HEK293 (cell line): ENCODE measurements at regions not wholly inside any gene's neighbourhood (a gene's known extent, or its start where the extent isn't known, plus 50 kb on each side); places are given as distances from the start of the nearest gene placed in this dataset.

Source experiments
- CTCF ChIA-PET: fragments of 350-600 bp; formaldehyde crosslinking; extraction: SDS; loops from one replicate; lab custom pipeline; 2021; ENCODE audit warnings: antibody characterized with exemption; lab: Yijun Ruan, JAX
- POLR2A ChIA-PET: fragments of 300-600 bp; formaldehyde crosslinking; extraction: SDS; loops from one replicate; lab custom pipeline; 2020; ENCODE audit warnings: antibody characterized with exemption, inconsistent platforms; lab: Yijun Ruan, JAX
- H3K27ac ChIP-seq: fragments of 200-500 bp; sonication (Bioruptor generic); 2 replicates; pipeline ENCODE4 v1.5.1; 2014; ENCODE audit warnings: low read depth, low read length, control low read depth, inconsistent platforms; ENCODE audit errors: extremely low read depth
- H3K36me3 ChIP-seq, 2 experiments: fragments of 200-500 bp in 1 of 2; sonication (Bioruptor generic) in 1 of 2; 1 replicate in 1 of 2; 2 replicates in 1 of 2; pipeline ENCODE4 v1.5.1; 2014 to 2017; ENCODE audit warnings: inconsistent platforms in 2 of 2, low read length in 2 of 2; ENCODE audit not compliant: control insufficient read depth in 2 of 2, insufficient read depth in 1 of 2
- H3K4me1 ChIP-seq: fragments of 200-500 bp; sonication (Bioruptor generic); 2 replicates; pipeline ENCODE4 v1.5.1; 2014; ENCODE audit warnings: mild to moderate bottlenecking, low read length, inconsistent platforms; ENCODE audit not compliant: control insufficient read depth, insufficient read depth
- H3K4me3 ChIP-seq: 2 replicates; pipeline ENCODE4 v1.5.1; 2011; ENCODE audit warnings: low read depth, mild to moderate bottlenecking, control low read depth, low read length, moderate library complexity
- H3K9me3 ChIP-seq: fragments of 200-500 bp; sonication (Bioruptor generic); 2 replicates; pipeline ENCODE4 v1.5.1; 2014; ENCODE audit warnings: low read depth, low read length, inconsistent platforms; ENCODE audit not compliant: control insufficient read depth, insufficient read depth
- GLIS2 ChIP-seq: fragments of 450-650 bp; formaldehyde crosslinking; IDR thresholded peaks from 2 replicates; pipeline ENCODE4 v1.5.1; 2016; ENCODE audit warnings: missing biosample characterization, missing genetic modification characterization
- KLF1 ChIP-seq: fragments of 450-650 bp; formaldehyde crosslinking; IDR thresholded peaks from 2 replicates; pipeline ENCODE4 v1.5.1; 2016; ENCODE audit warnings: missing biosample characterization, missing genetic modification characterization
- KLF7 ChIP-seq: fragments of 450-650 bp; formaldehyde crosslinking; IDR thresholded peaks from 2 replicates; pipeline ENCODE4 v1.5.1; 2016; ENCODE audit warnings: missing biosample characterization, missing genetic modification characterization, borderline replicate concordance
- PRDM6 ChIP-seq: fragments of 450-650 bp; formaldehyde crosslinking; IDR thresholded peaks from 2 replicates; pipeline ENCODE4 v1.5.1; 2017; ENCODE audit warnings: missing biosample characterization, missing genetic modification characterization
- SP3 ChIP-seq: fragments of 450-650 bp; formaldehyde crosslinking; IDR thresholded peaks from 2 replicates; pipeline ENCODE4 v1.5.1; 2016; ENCODE audit warnings: missing biosample characterization, missing genetic modification characterization
- ZBTB20 ChIP-seq: fragments of 450-650 bp; formaldehyde crosslinking; IDR thresholded peaks from 2 replicates; pipeline ENCODE4 v1.5.1; 2016; ENCODE audit warnings: missing biosample characterization, missing genetic modification characterization
- ZBTB48 ChIP-seq: fragments of 450-650 bp; formaldehyde crosslinking; IDR thresholded peaks from 2 replicates; pipeline ENCODE4 v1.5.1; 2016; ENCODE audit warnings: missing biosample characterization, missing genetic modification characterization
- ZBTB7A ChIP-seq: fragments of 450-650 bp; formaldehyde crosslinking; IDR thresholded peaks from 2 replicates; pipeline ENCODE4 v1.5.1; 2016; ENCODE audit warnings: low read depth, missing biosample characterization, missing genetic modification characterization
- ZNF138 ChIP-seq: fragments of 450-650 bp; formaldehyde crosslinking; IDR thresholded peaks from 2 replicates; pipeline ENCODE4 v1.5.1; 2016; ENCODE audit warnings: missing biosample characterization, missing genetic modification characterization, borderline replicate concordance
- ZNF221 ChIP-seq: fragments of 450-650 bp; formaldehyde crosslinking; IDR thresholded peaks from 2 replicates; pipeline ENCODE4 v1.5.1; 2017; ENCODE audit warnings: missing biosample characterization, missing genetic modification characterization, borderline replicate concordance
- ZNF280C ChIP-seq: fragments of 450-650 bp; formaldehyde crosslinking; IDR thresholded peaks from 2 replicates; pipeline ENCODE4 v1.5.1; 2016; ENCODE audit warnings: missing biosample characterization, missing genetic modification characterization
- ZNF292 ChIP-seq: fragments of 450-650 bp; formaldehyde crosslinking; IDR thresholded peaks from 2 replicates; pipeline ENCODE4 v1.5.1; 2016; ENCODE audit warnings: low read depth, missing biosample characterization, missing genetic modification characterization, borderline replicate concordance
- ZNF324 ChIP-seq: fragments of 450-650 bp; formaldehyde crosslinking; IDR thresholded peaks from 2 replicates; pipeline ENCODE4 v1.5.1; 2016; ENCODE audit warnings: missing biosample characterization, missing genetic modification characterization
- ZNF510 ChIP-seq: fragments of 450-650 bp; formaldehyde crosslinking; IDR thresholded peaks from 2 replicates; pipeline ENCODE4 v1.5.1; 2018; ENCODE audit warnings: mild to moderate bottlenecking, missing genetic modification characterization, missing biosample characterization; ENCODE audit not compliant: insufficient replicate concordance
- ZNF514 ChIP-seq: fragments of 450-650 bp; formaldehyde crosslinking; IDR thresholded peaks from 2 replicates; pipeline ENCODE4 v1.5.1; 2016; ENCODE audit warnings: missing biosample characterization, missing genetic modification characterization
- ZNF555 ChIP-seq: fragments of 450-650 bp; formaldehyde crosslinking; conservative IDR thresholded peaks from 2 replicates; pipeline ENCODE4 v1.5.1; 2017; ENCODE audit warnings: missing biosample characterization, mild to moderate bottlenecking, missing genetic modification characterization, inconsistent platforms
- ZNF621 ChIP-seq: fragments of 450-650 bp; formaldehyde crosslinking; IDR thresholded peaks from 2 replicates; pipeline ENCODE4 v1.5.1; 2017; ENCODE audit warnings: missing biosample characterization, missing genetic modification characterization
- ZNF623 ChIP-seq: fragments of 450-650 bp; formaldehyde crosslinking; IDR thresholded peaks from 2 replicates; pipeline ENCODE4 v1.5.1; 2016; ENCODE audit warnings: missing biosample characterization, missing genetic modification characterization
- ZNF677 ChIP-seq: fragments of 450-650 bp; IDR thresholded peaks from 2 replicates; pipeline ENCODE4 v1.5.0; 2018; ENCODE audit warnings: missing biosample characterization, mild to moderate bottlenecking, missing genetic modification characterization, moderate library complexity
- TF ChIP-seq, protein P1 (sequence below): fragments of 450-650 bp; formaldehyde crosslinking; IDR thresholded peaks from 2 replicates; pipeline ENCODE4 v1.5.0; 2017; ENCODE audit warnings: missing biosample characterization, missing genetic modification characterization, borderline replicate concordance

DNA sequence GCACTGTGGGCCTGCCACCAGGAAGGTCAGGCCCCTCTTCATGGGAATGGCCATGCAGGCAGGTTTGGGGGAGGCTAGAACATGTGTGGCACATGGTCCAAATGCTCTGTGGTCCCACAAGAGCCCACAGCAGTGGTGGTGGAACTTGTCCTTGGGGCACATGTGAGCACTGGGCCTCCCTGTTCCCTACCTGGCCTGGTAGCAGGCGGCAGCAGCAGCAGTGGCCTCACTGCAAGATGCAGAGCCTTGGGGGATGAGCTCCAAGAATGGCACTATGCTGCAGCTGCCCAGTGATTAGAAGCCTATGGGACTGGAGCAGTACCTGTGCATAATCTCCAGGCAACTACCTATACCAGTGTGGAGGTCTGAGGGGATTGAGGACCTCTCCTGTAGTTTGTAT lies 197.0 kb upstream of the DCAF8L1 start:
- ChIA-PET CTCF (no interaction called here), POLR2A (no interaction called here)
- no peaks in the 10 kb centered on the region for H3K4me1 ChIP-seq
- no peaks in the 10 kb centered on the region for H3K36me3 ChIP-seq
- H3K27ac ChIP-seq, result no peak overlapping the region
- no peaks in the 10 kb centered on the region for H3K9me3 ChIP-seq
- TF ChIP-seq ZNF555 (tag by site-specific recombination) (no peak), ZNF292 (no peak), ZNF514 (tag by site-specific recombination) (no peak), ZNF621 (tag by site-specific recombination) (no peak), ZNF623 (tag by site-specific recombination) (no peak)
- TF ChIP-seq, protein P1, sequence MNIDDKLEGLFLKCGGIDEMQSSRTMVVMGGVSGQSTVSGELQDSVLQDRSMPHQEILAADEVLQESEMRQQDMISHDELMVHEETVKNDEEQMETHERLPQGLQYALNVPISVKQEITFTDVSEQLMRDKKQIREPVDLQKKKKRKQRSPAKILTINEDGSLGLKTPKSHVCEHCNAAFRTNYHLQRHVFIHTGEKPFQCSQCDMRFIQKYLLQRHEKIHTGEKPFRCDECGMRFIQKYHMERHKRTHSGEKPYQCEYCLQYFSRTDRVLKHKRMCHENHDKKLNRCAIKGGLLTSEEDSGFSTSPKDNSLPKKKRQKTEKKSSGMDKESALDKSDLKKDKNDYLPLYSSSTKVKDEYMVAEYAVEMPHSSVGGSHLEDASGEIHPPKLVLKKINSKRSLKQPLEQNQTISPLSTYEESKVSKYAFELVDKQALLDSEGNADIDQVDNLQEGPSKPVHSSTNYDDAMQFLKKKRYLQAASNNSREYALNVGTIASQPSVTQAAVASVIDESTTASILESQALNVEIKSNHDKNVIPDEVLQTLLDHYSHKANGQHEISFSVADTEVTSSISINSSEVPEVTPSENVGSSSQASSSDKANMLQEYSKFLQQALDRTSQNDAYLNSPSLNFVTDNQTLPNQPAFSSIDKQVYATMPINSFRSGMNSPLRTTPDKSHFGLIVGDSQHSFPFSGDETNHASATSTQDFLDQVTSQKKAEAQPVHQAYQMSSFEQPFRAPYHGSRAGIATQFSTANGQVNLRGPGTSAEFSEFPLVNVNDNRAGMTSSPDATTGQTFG (tag by site-specific recombination), result no peak
- no peak overlapping the region for H3K4me3 ChIP-seq

DNA sequence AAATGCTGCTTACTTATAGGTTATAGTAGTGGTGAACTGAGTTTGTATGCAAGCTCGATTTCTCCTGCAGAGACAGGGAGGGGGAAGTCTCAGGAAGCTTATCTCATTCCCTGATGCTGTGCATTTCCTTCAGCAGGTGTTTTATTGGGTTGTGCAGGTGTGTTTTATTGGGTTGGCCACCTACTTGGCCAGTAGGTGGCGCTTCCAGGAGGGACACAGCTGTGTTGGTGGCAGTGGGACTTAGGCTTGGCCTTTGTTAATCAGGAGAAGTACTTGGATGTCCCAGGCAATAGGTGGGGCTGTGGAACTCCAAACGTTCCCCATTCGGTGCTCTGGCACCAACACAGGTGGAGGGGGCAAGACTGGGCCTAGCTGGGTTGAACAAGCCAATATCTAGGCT lies 196.0 kb upstream of the DCAF8L1 start:
- no peak for TF ChIP-seq ZNF510 (tag by site-specific recombination)
- no peak for TF ChIP-seq ZNF221 (tag by site-specific recombination)
- no peak for TF ChIP-seq KLF7
- no peak for TF ChIP-seq ZNF324 (tag by site-specific recombination)
- TF ChIP-seq ZBTB48, result no peak
- TF ChIP-seq ZBTB7A (tag by site-specific recombination), result no peak
- no peak for TF ChIP-seq SP3 (tag by site-specific recombination)
- TF ChIP-seq ZNF677, result no peak
- no peak for TF ChIP-seq KLF1 (tag by site-specific recombination)
- no peak for TF ChIP-seq ZNF138 (tag by site-specific recombination)
- TF ChIP-seq ZNF280C (tag by site-specific recombination), result no peak
- TF ChIP-seq ZBTB20, result no peak
- no peak for TF ChIP-seq GLIS2 (tag by site-specific recombination)
- TF ChIP-seq PRDM6, result no peak
- no peak for TF ChIP-seq ZNF623 (tag by site-specific recombination)
- Histone ChIP-seq H3K4me1 (no peaks in the 10 kb centered on the region), H3K36me3 (no peaks in the 10 kb centered on the region), H3K4me3 (no peak overlapping the region), H3K9me3 (no peaks in the 10 kb centered on the region), H3K27ac (no peak overlapping the region)
- ChIA-PET POLR2A (no interaction called here), CTCF (interaction anchor here (1.0 to 1.2 kb wide), 3 partner anchors 12 to 558 kb away, joined by 3 to 7 read pairs (median 4); no protein-coding TSS in a partner anchor)
